ENCODE measurements at regions not wholly inside any gene's neighbourhood (a gene's known extent, or its start where the extent isn't known, plus 50 kb on each side); places are given as distances from the start of the nearest gene placed in this dataset.

DNA sequence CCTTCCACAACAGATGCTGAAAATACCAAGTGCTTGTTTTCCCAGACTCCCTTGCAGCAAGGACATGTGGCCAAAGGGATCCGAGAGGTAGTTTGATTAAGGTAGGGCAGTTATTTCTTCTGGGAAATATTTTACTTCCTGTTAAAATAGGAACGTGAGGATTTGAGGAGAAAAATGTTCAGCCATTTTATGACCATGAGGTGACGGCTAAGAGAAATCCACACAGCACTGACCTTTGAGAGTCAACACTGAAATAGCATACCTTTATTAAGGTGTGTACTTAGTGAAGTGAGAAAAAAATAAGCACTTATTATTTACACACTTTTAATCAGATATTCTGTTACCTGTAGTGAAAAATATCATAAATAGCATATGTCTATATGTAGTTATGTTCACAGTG is 133.9 kb downstream of the PPP1R3A start:
- ChIA-PET POLR2A (no interaction called here), CTCF (no interaction called here)
- TF ChIP-seq, protein P1, sequence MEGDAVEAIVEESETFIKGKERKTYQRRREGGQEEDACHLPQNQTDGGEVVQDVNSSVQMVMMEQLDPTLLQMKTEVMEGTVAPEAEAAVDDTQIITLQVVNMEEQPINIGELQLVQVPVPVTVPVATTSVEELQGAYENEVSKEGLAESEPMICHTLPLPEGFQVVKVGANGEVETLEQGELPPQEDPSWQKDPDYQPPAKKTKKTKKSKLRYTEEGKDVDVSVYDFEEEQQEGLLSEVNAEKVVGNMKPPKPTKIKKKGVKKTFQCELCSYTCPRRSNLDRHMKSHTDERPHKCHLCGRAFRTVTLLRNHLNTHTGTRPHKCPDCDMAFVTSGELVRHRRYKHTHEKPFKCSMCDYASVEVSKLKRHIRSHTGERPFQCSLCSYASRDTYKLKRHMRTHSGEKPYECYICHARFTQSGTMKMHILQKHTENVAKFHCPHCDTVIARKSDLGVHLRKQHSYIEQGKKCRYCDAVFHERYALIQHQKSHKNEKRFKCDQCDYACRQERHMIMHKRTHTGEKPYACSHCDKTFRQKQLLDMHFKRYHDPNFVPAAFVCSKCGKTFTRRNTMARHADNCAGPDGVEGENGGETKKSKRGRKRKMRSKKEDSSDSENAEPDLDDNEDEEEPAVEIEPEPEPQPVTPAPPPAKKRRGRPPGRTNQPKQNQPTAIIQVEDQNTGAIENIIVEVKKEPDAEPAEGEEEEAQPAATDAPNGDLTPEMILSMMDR (IDR thresholded peaks at IDR 0.05; ENCODE audit: insufficient read depth, low read depth, low read length) = no peak
- H3K27me3 ChIP-seq (ENCODE audit: control insufficient read depth, insufficient read depth, low read length) = no peaks in the 10 kb centered on the region
- no peak for DNase-seq (ENCODE audit: low read depth)
- H3K4me3 ChIP-seq (ENCODE audit: low read depth, low read length) = no peak overlapping the region
- H3K36me3 ChIP-seq (ENCODE audit: control insufficient read depth, insufficient read depth, low read length) = no peaks in the 10 kb centered on the region

DNA sequence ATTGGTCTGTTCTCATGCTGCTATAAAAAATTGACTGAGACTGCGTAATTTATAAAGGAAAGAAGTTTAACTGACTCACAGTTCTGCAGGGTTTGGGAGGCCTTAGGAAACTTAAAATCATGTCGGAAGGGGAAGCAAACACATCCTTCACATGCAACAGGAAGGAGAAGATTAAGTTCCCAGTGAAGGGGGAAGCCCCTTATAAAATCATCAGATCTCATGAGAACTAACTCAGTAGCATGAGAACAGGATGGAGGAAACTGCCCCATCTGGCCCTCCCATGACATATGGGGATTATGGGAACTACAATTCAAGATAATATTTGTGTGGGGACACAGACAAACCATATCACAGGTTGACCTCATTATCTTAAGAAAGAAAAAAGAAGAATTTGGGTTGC is 134.5 kb downstream of the PPP1R3A start:
- TF ChIP-seq, protein P1 (IDR thresholded peaks at IDR 0.05; ENCODE audit: insufficient read depth, low read depth, low read length) = no peak

DNA sequence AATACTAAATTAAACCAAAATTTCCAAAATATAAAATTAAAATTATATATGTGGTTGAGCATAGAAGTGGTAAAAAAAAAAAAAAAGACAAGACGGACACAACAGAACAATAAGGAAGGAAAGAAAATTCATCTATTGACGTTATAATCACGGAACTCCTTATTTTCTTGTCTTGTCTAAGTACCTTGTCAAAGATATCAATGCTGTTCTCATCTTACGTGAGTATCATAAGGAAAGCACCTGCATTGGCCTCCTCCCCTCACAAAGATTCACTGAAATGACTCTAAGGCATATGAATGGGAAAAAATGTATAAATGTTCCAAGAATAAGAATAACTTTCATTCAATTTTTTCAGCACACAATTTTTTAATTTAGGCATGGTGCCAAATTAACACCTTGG is 135.4 kb downstream of the PPP1R3A start:
- H3K4me3 ChIP-seq (ENCODE audit: low read depth, low read length) = no peak overlapping the region
- no peak for DNase-seq (ENCODE audit: low read depth)
- POLR2A ChIA-PET = no interaction called here
- CTCF ChIA-PET = no interaction called here
- TF ChIP-seq, protein P1 (IDR thresholded peaks at IDR 0.05; ENCODE audit: insufficient read depth, low read depth, low read length) = no peak
- no peaks in the 10 kb centered on the region for H3K27me3 ChIP-seq (ENCODE audit: control insufficient read depth, insufficient read depth, low read length)
- no peaks in the 10 kb centered on the region for H3K36me3 ChIP-seq (ENCODE audit: control insufficient read depth, insufficient read depth, low read length)

More for the DNA sequence above, 134.5 kb downstream of the PPP1R3A start:
- H3K27me3 ChIP-seq (ENCODE audit: control insufficient read depth, insufficient read depth, low read length) = no peaks in the 10 kb centered on the region
- ChIA-PET POLR2A (no interaction called here), CTCF (no interaction called here)
- H3K36me3 ChIP-seq (ENCODE audit: control insufficient read depth, insufficient read depth, low read length) = no peaks in the 10 kb centered on the region
- no peak overlapping the region for H3K4me3 ChIP-seq (ENCODE audit: low read depth, low read length)
- DNase-seq (ENCODE audit: low read depth) = no peak

DNA sequence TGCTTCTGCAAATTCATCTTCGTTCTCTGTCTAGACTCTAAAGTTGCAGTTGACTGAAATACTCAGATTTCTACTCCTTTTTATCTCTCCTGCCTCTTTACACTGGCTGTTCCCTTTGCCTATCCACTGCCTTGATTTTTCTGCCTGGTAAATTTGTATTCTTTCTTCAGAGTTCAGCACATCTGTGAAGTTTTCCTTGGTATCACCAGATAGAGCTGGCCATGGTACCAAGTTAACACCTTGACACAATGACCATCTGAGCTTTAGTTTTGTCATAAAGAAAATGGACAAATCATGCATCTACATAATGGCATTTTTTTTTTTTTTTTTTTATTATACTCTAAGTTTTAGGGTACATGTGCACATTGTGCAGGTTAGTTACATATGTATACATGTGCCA is 143.0 kb downstream of the PPP1R3A start:
- no peak overlapping the region for H3K4me3 ChIP-seq (ENCODE audit: low read depth, low read length)
- ChIA-PET CTCF (interaction anchor here (0.6 kb wide), 1 partner anchor 26 kb away, joined by 4 read pairs; no protein-coding TSS in a partner anchor), POLR2A (no interaction called here)
- H3K27me3 ChIP-seq (ENCODE audit: control insufficient read depth, insufficient read depth, low read length) = no peaks in the 10 kb centered on the region
- no peak for DNase-seq (ENCODE audit: low read depth)
- H3K36me3 ChIP-seq (ENCODE audit: control insufficient read depth, insufficient read depth, low read length) = no peaks in the 10 kb centered on the region
- TF ChIP-seq, protein P1 (IDR thresholded peaks at IDR 0.05; ENCODE audit: insufficient read depth, low read depth, low read length) = no peak

DNA sequence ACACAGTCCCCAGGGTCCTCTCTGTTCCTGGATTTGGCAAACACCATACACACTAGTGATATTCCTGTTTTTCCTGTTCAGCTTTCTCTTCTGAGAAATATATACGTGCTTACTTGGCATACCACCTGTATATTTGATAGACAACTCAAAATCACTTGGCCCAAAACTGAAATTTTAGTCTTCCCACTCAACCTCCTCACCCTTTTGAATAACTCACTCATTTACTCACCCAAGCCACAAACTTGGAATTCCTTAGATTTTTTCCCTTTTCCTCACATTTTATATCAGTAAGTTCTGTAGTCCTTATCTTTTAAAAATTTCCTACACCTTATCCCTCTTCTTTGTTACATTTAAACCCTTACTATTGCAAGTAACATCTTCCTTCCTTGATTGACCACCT is 143.4 kb downstream of the PPP1R3A start:
- no peak for DNase-seq (ENCODE audit: low read depth)
- Histone ChIP-seq H3K4me3 (ENCODE audit: low read depth, low read length) (no peak overlapping the region), H3K36me3 (ENCODE audit: control insufficient read depth, insufficient read depth, low read length) (no peaks in the 10 kb centered on the region), H3K27me3 (ENCODE audit: control insufficient read depth, insufficient read depth, low read length) (no peaks in the 10 kb centered on the region)
- CTCF ChIA-PET = interaction anchor here (0.6 kb wide), 1 partner anchor 26 kb away, joined by 4 read pairs; no protein-coding TSS in a partner anchor
- POLR2A ChIA-PET = no interaction called here
- TF ChIP-seq, protein P1 (IDR thresholded peaks at IDR 0.05; ENCODE audit: insufficient read depth, low read depth, low read length) = no peak
